ENCODE measurements at regions not wholly inside any gene's neighbourhood (a gene's known extent, or its start where the extent isn't known, plus 50 kb on each side); places are given as distances from the start of the nearest gene placed in this dataset.

DNA sequence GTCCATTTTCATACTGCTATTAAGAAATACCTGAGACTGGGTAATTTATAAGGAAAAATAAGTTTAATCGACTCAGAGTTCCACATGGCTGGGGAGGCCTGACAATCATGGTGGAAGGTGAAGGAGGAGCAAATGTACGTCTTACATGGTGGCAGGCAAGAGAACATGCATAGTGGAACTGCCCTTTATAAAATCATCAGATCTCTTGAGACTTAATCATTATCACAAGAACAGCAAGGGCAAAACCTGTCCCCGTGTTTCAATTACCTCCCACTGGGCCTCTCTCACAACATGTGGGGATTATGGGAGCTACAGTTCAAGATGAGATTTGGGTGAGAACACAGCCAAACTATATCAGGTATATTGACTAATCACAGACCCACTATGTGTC lies 370.2 kb upstream of the USP24 start:
- Histone ChIP-seq H3K4me1 (peaks cover 0 to 37% (median 12%) of the 10 kb centered on the region in 3 donors), H3K9me3 (no peaks in the 10 kb centered on the region), H3K27me3 (no peaks in the 10 kb centered on the region), H3K4me3 (no peak overlapping the region), H3K27ac (peak overlapping the region in 3 of 4 donors; percentile 19 to 60 (median 29)), H3K36me3 (no peaks in the 10 kb centered on the region)
- DNase-seq, result no peak
- TF ChIP-seq, protein P1, sequence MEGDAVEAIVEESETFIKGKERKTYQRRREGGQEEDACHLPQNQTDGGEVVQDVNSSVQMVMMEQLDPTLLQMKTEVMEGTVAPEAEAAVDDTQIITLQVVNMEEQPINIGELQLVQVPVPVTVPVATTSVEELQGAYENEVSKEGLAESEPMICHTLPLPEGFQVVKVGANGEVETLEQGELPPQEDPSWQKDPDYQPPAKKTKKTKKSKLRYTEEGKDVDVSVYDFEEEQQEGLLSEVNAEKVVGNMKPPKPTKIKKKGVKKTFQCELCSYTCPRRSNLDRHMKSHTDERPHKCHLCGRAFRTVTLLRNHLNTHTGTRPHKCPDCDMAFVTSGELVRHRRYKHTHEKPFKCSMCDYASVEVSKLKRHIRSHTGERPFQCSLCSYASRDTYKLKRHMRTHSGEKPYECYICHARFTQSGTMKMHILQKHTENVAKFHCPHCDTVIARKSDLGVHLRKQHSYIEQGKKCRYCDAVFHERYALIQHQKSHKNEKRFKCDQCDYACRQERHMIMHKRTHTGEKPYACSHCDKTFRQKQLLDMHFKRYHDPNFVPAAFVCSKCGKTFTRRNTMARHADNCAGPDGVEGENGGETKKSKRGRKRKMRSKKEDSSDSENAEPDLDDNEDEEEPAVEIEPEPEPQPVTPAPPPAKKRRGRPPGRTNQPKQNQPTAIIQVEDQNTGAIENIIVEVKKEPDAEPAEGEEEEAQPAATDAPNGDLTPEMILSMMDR (IDR thresholded peaks at IDR 0.05), result no peak
- no peak for TF ChIP-seq POLR2A (IDR thresholded peaks at IDR 0.05)
- intact Hi-C loops (cut with DNase I), result no loop called here
- 79 to 80% methylated on average over 3 of the region's 3 CpGs for WGBS, 2 donors

DNA sequence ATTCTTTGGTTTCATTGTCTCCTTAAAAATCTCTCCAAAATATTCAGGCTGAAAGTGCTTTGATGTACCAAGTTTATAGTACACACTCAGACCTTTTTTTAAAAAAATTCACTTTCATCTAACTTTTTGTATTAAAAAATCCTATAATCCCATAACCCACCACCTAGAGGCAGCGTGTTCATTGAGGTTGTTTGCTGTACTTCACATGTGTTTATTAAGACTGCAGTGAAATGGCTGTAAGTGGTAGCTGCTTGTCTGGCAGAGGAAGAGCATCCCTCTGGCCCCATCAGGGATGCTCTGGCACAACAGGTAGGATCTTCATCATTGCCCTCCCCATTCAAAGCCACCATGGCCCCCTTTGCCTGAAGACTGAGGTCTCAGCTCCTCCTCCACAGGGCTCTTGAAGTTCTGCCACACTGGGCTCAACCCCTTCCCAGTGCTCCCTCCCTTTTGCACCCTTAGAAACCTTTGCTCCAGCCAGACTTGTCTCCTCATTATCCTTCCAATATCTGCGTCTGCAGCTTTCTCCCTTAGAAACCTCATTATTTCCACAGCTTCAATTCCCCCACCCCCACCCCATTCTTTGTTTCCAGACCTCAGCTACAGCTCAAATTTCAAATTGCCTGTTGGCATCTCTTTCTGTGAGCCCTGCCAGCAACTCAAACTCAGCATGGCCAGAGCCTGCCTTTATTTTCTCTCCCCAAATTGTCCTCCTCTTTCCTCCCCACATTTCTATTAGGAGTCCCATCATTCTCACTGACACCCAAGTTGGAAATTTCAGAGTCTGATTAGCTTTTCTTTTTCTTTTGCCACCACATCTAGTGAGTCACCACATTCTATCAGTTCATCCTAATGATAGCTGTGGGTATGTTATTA lies 369.6 kb upstream of the USP24 start:
- H3K36me3 ChIP-seq, result no peaks in the 10 kb centered on the region
- no peak for DNase-seq
- intact Hi-C loops (cut with DNase I), result no loop called here
- TF ChIP-seq, protein P1 (IDR thresholded peaks at IDR 0.05), result no peak
- no peak for TF ChIP-seq POLR2A (IDR thresholded peaks at IDR 0.05)
- WGBS, 2 donors, result 51 to 59% methylated on average over 2 of the region's 2 CpGs
- H3K4me1 ChIP-seq, result peaks cover 0 to 35% (median 9%) of the 10 kb centered on the region in 3 donors
- H3K9me3 ChIP-seq, result no peaks in the 10 kb centered on the region
- H3K27me3 ChIP-seq, result no peaks in the 10 kb centered on the region
- H3K4me3 ChIP-seq, result no peak overlapping the region
- H3K27ac ChIP-seq, result peak overlapping the region in 3 of 4 donors; percentile 19 to 60 (median 36)

DNA sequence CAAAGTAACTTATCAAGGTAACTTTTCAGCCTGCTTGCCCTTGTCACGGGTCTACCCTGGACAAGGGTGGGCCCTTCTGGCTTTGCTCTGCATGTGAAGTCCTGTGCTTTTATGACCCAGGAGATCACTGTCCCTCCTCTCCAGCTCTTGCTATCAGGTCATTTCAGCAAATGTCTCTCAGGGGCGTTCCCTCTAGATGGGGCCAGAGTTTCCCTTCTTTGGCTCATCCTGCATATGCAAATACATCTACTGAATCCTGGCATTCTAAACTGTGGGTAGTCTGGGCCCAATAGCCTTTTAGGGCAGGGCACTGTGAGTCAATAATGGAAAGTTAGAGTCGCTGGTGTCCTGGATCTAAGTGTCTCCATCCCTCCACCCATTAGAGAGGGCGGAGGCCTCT lies 366.9 kb upstream of the USP24 start:
- no peak for DNase-seq
- no peaks in the 10 kb centered on the region for H3K9me3 ChIP-seq
- peak overlapping the region in 3 of 4 donors; percentile 67 to 80 (median 76) for H3K27ac ChIP-seq
- intact Hi-C loops (cut with DNase I), result no loop called here
- no peaks in the 10 kb centered on the region for H3K36me3 ChIP-seq
- H3K27me3 ChIP-seq, result no peaks in the 10 kb centered on the region
- TF ChIP-seq POLR2A (IDR thresholded peaks at IDR 0.05), result no peak
- TF ChIP-seq, protein P1 (IDR thresholded peaks at IDR 0.05), result no peak
- H3K4me1 ChIP-seq, result peaks cover 0 to 23% (median 9%) of the 10 kb centered on the region in 3 donors
- 82 to 94% methylated on average over 1 to 2 of the region's 4 CpGs for WGBS, 2 donors
- H3K4me3 ChIP-seq, result no peak overlapping the region

DNA sequence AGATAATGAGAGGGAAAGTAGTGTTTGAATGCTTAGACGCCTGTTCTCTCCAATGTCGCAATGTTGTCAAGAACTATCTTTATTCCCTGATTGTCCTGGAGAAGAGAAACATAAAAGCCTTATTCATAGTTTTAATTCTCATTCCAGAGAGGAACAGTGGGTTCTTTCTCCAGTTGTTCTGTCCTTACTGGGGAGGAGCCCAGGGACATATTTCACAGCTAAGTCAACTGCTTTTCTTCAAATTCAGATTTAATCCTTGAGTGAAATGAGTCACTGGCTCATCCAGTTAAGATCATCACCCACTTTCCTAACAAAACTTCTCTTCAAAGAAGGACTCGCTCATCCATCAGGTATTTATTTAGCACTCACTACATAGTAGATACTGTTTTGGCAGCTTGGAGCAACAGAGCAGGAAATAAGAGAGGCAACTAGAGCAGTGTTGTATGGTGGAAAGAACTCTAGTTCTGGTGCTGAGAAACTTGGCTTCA lies 365.7 kb upstream of the USP24 start:
- Histone ChIP-seq H3K4me1 (peaks cover 0 to 23% (median 13%) of the 10 kb centered on the region in 3 donors), H3K9me3 (no peaks in the 10 kb centered on the region), H3K27ac (peak overlapping the region; percentile 59 to 80 (median 72)), H3K27me3 (no peaks in the 10 kb centered on the region), H3K4me3 (no peak overlapping the region), H3K36me3 (no peaks in the 10 kb centered on the region)
- 37 to 45% methylated on average over 3 of the region's 3 CpGs for WGBS, 2 donors
- intact Hi-C loops (cut with DNase I), result no loop called here
- TF ChIP-seq, protein P1 (IDR thresholded peaks at IDR 0.05), result no peak
- no peak for TF ChIP-seq POLR2A (IDR thresholded peaks at IDR 0.05)
- no peak for DNase-seq

DNA sequence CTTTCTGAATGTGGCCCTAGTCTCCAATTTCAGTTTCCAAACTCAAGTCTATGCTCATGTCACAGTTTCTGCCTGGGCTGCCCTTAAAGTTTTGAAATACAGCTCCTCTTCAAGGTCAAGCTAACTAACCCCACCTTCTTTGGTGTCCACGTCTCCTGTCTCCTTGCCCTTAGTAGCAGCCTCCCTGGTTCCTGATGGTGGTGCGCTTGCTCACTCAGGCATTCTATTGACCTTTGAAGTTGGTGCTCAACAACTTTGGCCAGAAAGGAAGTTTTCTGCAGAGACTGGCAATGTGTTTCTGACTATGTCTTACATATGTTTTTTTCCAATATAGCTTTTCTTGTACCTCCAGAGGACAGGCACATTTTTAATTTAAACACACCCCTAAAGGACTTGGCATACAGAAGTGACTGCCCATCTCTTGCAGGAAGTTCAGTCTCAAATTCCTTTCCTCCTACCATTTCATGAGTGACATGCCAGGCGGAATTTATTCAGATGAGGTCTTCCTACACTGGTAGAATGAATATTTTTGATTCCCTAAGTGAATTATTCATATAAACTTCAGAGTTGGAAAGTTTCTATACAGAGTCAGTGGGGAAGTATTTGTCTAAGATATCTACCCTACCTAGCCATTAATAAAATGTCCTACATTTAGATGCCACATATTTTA lies 364.3 kb upstream of the USP24 start:
- DNase-seq, result no peak
- Histone ChIP-seq H3K4me1 (peaks cover 0 to 19% (median 13%) of the 10 kb centered on the region in 3 donors), H3K27me3 (no peaks in the 10 kb centered on the region), H3K9me3 (no peaks in the 10 kb centered on the region), H3K36me3 (no peaks in the 10 kb centered on the region), H3K27ac (peak overlapping the region in 1 of 4 donors; percentile 76), H3K4me3 (no peak overlapping the region)
- WGBS, 2 donors, result 81 to 91% methylated on average over 3 of the region's 3 CpGs
- intact Hi-C loops (cut with DNase I), result no loop called here
- no peak for TF ChIP-seq POLR2A (IDR thresholded peaks at IDR 0.05)
- TF ChIP-seq, protein P1 (IDR thresholded peaks at IDR 0.05), result no peak
